HUES48 (cell line): ENCODE measurements at regions not wholly inside any gene's neighbourhood (a gene's known extent, or its start where the extent isn't known, plus 50 kb on each side); places are given as distances from the start of the nearest gene placed in this dataset.

Experiments used
- H3K27ac ChIP-seq: one replicate; pipeline ENCODE4 v1.7.0; 2013; ENCODE audit warnings: low read depth, low read length, inconsistent platforms
- H3K27me3 ChIP-seq: 2 replicates; pipeline ENCODE4 v1.6.1; 2013; ENCODE audit warnings: mild to moderate bottlenecking, low read length; ENCODE audit not compliant: control insufficient read depth, insufficient read depth
- H3K36me3 ChIP-seq: 2 replicates; pipeline ENCODE4 v1.6.1; 2013; ENCODE audit warnings: low read length; ENCODE audit not compliant: control insufficient read depth, insufficient read depth
- H3K4me1 ChIP-seq: 2 replicates; pipeline ENCODE4 v1.6.1; 2013; ENCODE audit warnings: mild to moderate bottlenecking, low read length; ENCODE audit not compliant: control insufficient read depth, insufficient read depth
- H3K4me3 ChIP-seq: 2 replicates; pipeline ENCODE4 v1.5.1; 2013; ENCODE audit warnings: mild to moderate bottlenecking, low read depth, low read length
- H3K9ac ChIP-seq: 2 replicates; pipeline ENCODE4 v1.6.1; 2013; ENCODE audit warnings: mild to moderate bottlenecking, low read depth, low read length, moderate library complexity
- H3K9me3 ChIP-seq: 2 replicates; pipeline ENCODE4 v1.6.1; 2013; ENCODE audit warnings: low read length; ENCODE audit not compliant: control insufficient read depth, insufficient read depth

- no peaks in the 10 kb centered on the region for H3K36me3 ChIP-seq
These were observed 182.8 kb upstream of the SKOR2 start for GRCh38 chr18:47434214-47434746.

GRCh38 chr18:47427923-47428637, 176.6 kb upstream of the SKOR2 start:
- Histone ChIP-seq H3K27me3 (peaks cover 11% of the 10 kb centered on the region), H3K27ac (no peak overlapping the region), H3K4me3 (no peak overlapping the region), H3K9ac (no peak overlapping the region), H3K36me3 (no peaks in the 10 kb centered on the region), H3K9me3 (no peaks in the 10 kb centered on the region), H3K4me1 (no peaks in the 10 kb centered on the region)

More at GRCh38 chr18:47434214-47434746, 182.8 kb upstream of the SKOR2 start:
- Histone ChIP-seq H3K27ac (no peak overlapping the region), H3K4me1 (no peaks in the 10 kb centered on the region), H3K9me3 (no peaks in the 10 kb centered on the region), H3K27me3 (no peaks in the 10 kb centered on the region), H3K9ac (no peak overlapping the region), H3K4me3 (no peak overlapping the region)

- Histone ChIP-seq H3K27me3 (peaks cover 17% of the 10 kb centered on the region), H3K27ac (no peak overlapping the region), H3K9ac (no peak overlapping the region), H3K9me3 (no peaks in the 10 kb centered on the region), H3K4me3 (no peak overlapping the region), H3K36me3 (no peaks in the 10 kb centered on the region), H3K4me1 (no peaks in the 10 kb centered on the region)
These were observed 175.6 kb upstream of the SKOR2 start for GRCh38 chr18:47427072-47427471.

GRCh38 chr18:47425365-47425764, 173.9 kb upstream of the SKOR2 start:
- Histone ChIP-seq H3K9ac (no peak overlapping the region), H3K27me3 (peaks cover 34% of the 10 kb centered on the region), H3K36me3 (no peaks in the 10 kb centered on the region), H3K9me3 (no peaks in the 10 kb centered on the region), H3K27ac (no peak overlapping the region), H3K4me3 (no peak overlapping the region), H3K4me1 (peaks cover 2% of the 10 kb centered on the region)

GRCh38 chr18:47422524-47422923, 171.1 kb upstream of the SKOR2 start:
- Histone ChIP-seq H3K27me3 (peaks cover 61% of the 10 kb centered on the region), H3K36me3 (no peaks in the 10 kb centered on the region), H3K4me3 (no peak overlapping the region), H3K27ac (no peak overlapping the region), H3K9me3 (no peaks in the 10 kb centered on the region), H3K4me1 (peaks cover 15% of the 10 kb centered on the region), H3K9ac (no peak overlapping the region)

- no peak overlapping the region for H3K27ac ChIP-seq
- no peak overlapping the region for H3K9ac ChIP-seq
- H3K9me3 ChIP-seq, result no peaks in the 10 kb centered on the region
- no peaks in the 10 kb centered on the region for H3K36me3 ChIP-seq
- no peak overlapping the region for H3K4me3 ChIP-seq
- H3K27me3 ChIP-seq, result peaks cover 78% of the 10 kb centered on the region
- H3K4me1 ChIP-seq, result peaks cover 15% of the 10 kb centered on the region
These were observed 168.7 kb upstream of the SKOR2 start for GRCh38 chr18:47420130-47420529.

- Histone ChIP-seq H3K4me1 (peaks cover 15% of the 10 kb centered on the region), H3K9me3 (no peaks in the 10 kb centered on the region), H3K36me3 (no peaks in the 10 kb centered on the region), H3K9ac (no peak overlapping the region), H3K4me3 (no peak overlapping the region), H3K27me3 (peaks cover 73% of the 10 kb centered on the region), H3K27ac (no peak overlapping the region)
These were observed 167.3 kb upstream of the SKOR2 start for GRCh38 chr18:47418746-47419145.

GRCh38 chr18:47417807-47418206, 166.3 kb upstream of the SKOR2 start:
- H3K36me3 ChIP-seq, result no peaks in the 10 kb centered on the region
- H3K9me3 ChIP-seq, result no peaks in the 10 kb centered on the region
- H3K27me3 ChIP-seq, result peaks cover 64% of the 10 kb centered on the region
- no peak overlapping the region for H3K4me3 ChIP-seq
- H3K4me1 ChIP-seq, result peaks cover 15% of the 10 kb centered on the region
- H3K27ac ChIP-seq, result no peak overlapping the region
- H3K9ac ChIP-seq, result no peak overlapping the region

- no peak overlapping the region for H3K9ac ChIP-seq
- peaks cover 15% of the 10 kb centered on the region for H3K4me1 ChIP-seq
- H3K4me3 ChIP-seq, result no peak overlapping the region
- no peaks in the 10 kb centered on the region for H3K36me3 ChIP-seq
- no peak overlapping the region for H3K27ac ChIP-seq
- no peaks in the 10 kb centered on the region for H3K9me3 ChIP-seq
- peaks cover 49% of the 10 kb centered on the region for H3K27me3 ChIP-seq
These were observed 164.4 kb upstream of the SKOR2 start for GRCh38 chr18:47415881-47416280.

GRCh38 chr18:47413327-47413726, 161.9 kb upstream of the SKOR2 start:
- H3K4me3 ChIP-seq, result no peak overlapping the region
- H3K9ac ChIP-seq, result no peak overlapping the region
- no peaks in the 10 kb centered on the region for H3K9me3 ChIP-seq
- no peak overlapping the region for H3K27ac ChIP-seq
- 0 out of 2 replicates have a peak, but pooled peaks cover under 1% of the 10 kb centered on the region for H3K4me1 ChIP-seq
- H3K36me3 ChIP-seq, result no peaks in the 10 kb centered on the region
- H3K27me3 ChIP-seq, result peaks cover 23% of the 10 kb centered on the region; the same call in 1 of the 2 replicates

- H3K36me3 ChIP-seq, result no peaks in the 10 kb centered on the region
- H3K27me3 ChIP-seq, result peaks cover 20% of the 10 kb centered on the region; the same call in 1 of the 2 replicates
- H3K9me3 ChIP-seq, result no peaks in the 10 kb centered on the region
- H3K4me3 ChIP-seq, result no peak overlapping the region
- H3K4me1 ChIP-seq, result no peaks in the 10 kb centered on the region
- H3K9ac ChIP-seq, result no peak overlapping the region
- no peak overlapping the region for H3K27ac ChIP-seq
These were observed 161.5 kb upstream of the SKOR2 start for GRCh38 chr18:47412924-47413323.
